MCF 10A (cell line): ENCODE measurements at regions not wholly inside any gene's neighbourhood (a gene's known extent, or its start where the extent isn't known, plus 50 kb on each side); places are given as distances from the start of the nearest gene placed in this dataset.
"Not testable (repeated sequence)": the region's sequence is repeated elsewhere in the genome, so short reads cannot be mapped to it uniquely, and the experiment has no call there.

ENCODE experiments used
- BruUV-seq: library from RNA; stranded (reverse); fragments of 400-500 nt; replicated peaks from 2 replicates; lab custom pipeline; 2021; lab: Mats Ljungman, UMichigan
- CTCF ChIA-PET: fragments of 300-600 bp; sonication (Branson Sonifier 250); formaldehyde crosslinking; extraction: SDS; loops from one replicate; lab custom pipeline; 2021; ENCODE audit warnings: antibody characterized with exemption, inconsistent platforms; lab: Yijun Ruan, JAX
- POLR2A ChIA-PET: fragments of 300-600, 350-650 bp; sonication (Branson Sonifier 250); formaldehyde crosslinking; extraction: SDS; loops from one replicate; lab custom pipeline; 2020; ENCODE audit warnings: antibody characterized with exemption, inconsistent platforms; lab: Yijun Ruan, JAX
- DNase-seq: peaks from one replicate; pipeline ENCODE4 v3.0.0-alpha.2; 2018; ENCODE audit not compliant: unreplicated experiment
- H3K27ac Mint-ChIP-seq: one replicate; pipeline ENCODE4 v1.8.0; 2022; ENCODE audit warnings: mild to moderate bottlenecking, low read depth, mixed read lengths; ENCODE audit not compliant: unreplicated experiment
- H3K27me3 Mint-ChIP-seq: one replicate; pipeline ENCODE4 v1.8.0; 2022; ENCODE audit warnings: mixed read lengths; ENCODE audit not compliant: insufficient read depth, unreplicated experiment
- H3K36me3 Mint-ChIP-seq: one replicate; pipeline ENCODE4 v1.8.0; 2022; ENCODE audit warnings: mild to moderate bottlenecking, moderate library complexity, mixed read lengths; ENCODE audit not compliant: insufficient read depth, unreplicated experiment
- H3K4me1 Mint-ChIP-seq: one replicate; pipeline ENCODE4 v1.8.0; 2022; ENCODE audit warnings: mixed read lengths; ENCODE audit not compliant: insufficient read depth, unreplicated experiment
- H3K4me3 Mint-ChIP-seq: one replicate; pipeline ENCODE4 v1.8.0; 2022; ENCODE audit warnings: mild to moderate bottlenecking, moderate library complexity, mixed read lengths; ENCODE audit not compliant: unreplicated experiment
- H3K9me3 Mint-ChIP-seq: one replicate; pipeline ENCODE4 v1.8.0; 2022; ENCODE audit warnings: mixed read lengths; ENCODE audit not compliant: unreplicated experiment
- intact Hi-C: fragments of 100-400 bp; cut with micrococcal nuclease; formaldehyde crosslinking; loops from 2 replicates; pipeline ENCODE4 v1.14.1; 2022
- TF ChIP-seq, protein P1 (sequence below): fragments of 200-600 bp; IDR thresholded peaks from one replicate; pipeline ENCODE4 v1.8.0; 2022; ENCODE audit warnings: antibody characterized with exemption, mild to moderate bottlenecking; ENCODE audit not compliant: unreplicated experiment

DNA sequence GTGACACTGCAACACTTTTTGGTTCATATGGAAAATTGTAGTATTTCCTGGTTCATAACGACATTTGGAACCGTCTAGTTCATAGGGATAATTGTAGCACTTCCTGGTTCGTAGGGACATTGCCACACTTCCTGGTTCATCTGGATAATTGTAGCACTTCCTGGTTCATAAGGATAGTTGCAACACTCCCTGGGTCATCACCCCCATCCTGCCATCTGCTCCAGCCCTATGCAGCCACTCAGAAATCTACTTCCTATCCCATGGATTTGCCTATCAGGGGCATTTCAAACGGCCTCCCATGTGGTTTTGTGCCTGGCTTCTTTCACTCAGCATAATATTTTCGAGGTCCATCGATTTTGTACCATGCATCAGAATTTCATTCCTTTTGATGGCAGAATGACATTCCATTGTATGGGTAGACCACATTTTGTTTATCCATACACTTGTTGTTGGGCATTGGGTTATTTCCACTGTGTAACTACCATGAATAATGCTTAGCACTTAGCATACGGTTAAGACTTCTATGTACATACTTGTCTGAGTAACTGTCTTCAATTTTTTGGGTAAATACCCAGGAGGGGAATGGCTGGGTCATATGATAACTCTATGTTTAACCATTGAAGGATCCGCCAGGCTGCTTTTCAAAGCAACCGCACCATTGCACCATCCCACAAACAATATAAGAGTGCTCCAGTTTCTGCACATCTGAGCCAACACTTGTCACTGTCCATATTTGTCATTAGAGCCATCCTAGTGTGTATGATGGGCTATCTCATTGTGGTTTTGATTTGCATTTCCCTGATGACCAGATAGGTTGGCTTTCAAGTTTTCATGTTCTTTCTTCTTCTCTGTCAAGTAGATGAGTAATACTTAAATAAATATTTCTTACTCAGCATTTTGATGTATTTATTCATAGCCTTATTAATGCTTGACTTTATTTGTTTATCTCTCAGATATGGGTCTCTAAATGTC lies 58.3 kb upstream of the CD99 start:
- Mint-ChIP-seq H3K4me3 (no peak overlapping the region), H3K27me3 (no peaks in the 10 kb centered on the region), H3K27ac (peak overlapping the region; percentile 95), H3K4me1 (no peaks in the 10 kb centered on the region), H3K9me3 (peaks cover 21% of the 10 kb centered on the region), H3K36me3 (peaks cover 12% of the 10 kb centered on the region)
- no TSS peak for BruUV-seq
- intact Hi-C loops, result no loop called here
- ChIA-PET POLR2A (no interaction called here), CTCF (no interaction called here)
- DNase-seq, result no peak
- TF ChIP-seq, protein P1, sequence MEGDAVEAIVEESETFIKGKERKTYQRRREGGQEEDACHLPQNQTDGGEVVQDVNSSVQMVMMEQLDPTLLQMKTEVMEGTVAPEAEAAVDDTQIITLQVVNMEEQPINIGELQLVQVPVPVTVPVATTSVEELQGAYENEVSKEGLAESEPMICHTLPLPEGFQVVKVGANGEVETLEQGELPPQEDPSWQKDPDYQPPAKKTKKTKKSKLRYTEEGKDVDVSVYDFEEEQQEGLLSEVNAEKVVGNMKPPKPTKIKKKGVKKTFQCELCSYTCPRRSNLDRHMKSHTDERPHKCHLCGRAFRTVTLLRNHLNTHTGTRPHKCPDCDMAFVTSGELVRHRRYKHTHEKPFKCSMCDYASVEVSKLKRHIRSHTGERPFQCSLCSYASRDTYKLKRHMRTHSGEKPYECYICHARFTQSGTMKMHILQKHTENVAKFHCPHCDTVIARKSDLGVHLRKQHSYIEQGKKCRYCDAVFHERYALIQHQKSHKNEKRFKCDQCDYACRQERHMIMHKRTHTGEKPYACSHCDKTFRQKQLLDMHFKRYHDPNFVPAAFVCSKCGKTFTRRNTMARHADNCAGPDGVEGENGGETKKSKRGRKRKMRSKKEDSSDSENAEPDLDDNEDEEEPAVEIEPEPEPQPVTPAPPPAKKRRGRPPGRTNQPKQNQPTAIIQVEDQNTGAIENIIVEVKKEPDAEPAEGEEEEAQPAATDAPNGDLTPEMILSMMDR, result no peak

DNA sequence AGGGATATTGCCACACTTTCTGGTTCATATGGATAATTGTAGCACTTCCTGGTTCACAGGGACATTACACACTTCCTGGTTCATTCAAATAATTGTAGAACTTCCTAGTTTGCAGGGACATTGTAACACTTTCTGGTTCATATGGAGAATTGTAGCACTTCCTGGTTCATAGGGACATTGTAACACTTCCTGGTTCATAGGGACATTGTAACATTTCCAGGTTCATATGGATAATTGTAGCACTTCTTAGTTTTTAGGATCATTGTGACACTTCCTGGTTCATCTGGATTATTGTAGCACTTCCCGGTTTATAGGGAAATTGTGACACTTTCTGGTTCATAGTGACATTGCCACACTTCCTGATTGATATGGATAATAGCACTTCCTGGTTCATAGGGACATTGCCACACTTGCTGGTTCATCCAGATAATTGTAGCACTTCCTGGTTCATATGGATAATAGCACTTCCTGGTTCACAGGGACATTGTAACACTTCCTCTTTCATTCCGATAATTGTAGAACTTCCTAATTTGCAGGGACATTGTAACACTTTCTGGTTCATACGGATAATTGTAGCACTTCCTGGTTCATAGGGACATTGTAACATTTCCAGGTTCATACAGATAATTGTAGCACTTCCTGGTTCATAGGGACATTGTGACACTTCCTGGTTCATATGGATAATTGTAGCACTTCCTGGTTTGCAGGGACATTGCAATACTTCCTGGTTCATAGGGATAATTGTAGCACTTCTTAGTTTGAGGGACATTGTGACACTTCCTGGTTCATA lies 59.2 kb upstream of the CD99 start:
- Mint-ChIP-seq H3K9me3 (peaks cover 21% of the 10 kb centered on the region), H3K27me3 (no peaks in the 10 kb centered on the region), H3K4me3 (no peak overlapping the region), H3K36me3 (peaks cover 20% of the 10 kb centered on the region), H3K4me1 (no peaks in the 10 kb centered on the region), H3K27ac (peak overlapping the region; percentile 95)
- no TSS peak for BruUV-seq
- ChIA-PET POLR2A (no interaction called here), CTCF (no interaction called here)
- intact Hi-C loops, result no loop called here
- DNase-seq, result no peak
- TF ChIP-seq, protein P1, result no peak

DNA sequence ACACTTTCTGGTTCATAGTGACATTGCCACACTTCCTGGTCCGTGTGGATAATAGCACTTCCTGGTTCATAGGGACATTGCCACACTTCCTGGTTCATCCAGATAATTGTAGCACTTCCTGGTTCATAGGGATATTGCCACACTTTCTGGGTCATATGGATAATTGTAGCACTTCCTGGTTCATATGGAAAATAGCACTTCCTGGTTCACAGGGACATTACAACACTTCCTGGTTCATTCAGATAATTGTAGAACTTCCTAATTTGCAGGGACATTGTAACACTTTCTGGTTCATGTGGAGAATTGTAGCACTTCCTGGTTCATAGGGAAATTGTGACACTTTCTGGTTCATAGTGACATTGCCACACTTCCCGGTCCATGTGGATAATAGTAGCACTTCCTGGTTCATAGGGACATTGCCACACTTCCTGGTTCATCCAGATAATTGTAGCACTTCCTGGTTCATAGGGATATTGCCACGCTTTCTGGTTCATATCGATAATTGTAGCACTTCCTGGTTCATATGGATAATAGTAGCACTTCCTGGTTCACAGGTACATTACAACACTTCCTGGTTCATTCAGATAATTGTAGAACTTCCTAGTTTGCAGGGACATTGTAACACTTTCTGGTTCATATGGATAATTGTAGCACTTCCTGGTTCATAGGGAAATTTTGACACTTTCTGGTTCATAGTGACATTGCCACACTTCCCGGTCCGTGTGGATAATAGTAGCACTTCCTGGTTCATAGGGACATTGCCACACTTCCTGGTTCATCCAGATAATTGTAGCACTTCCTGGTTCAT lies 60.0 kb upstream of the CD99 start:
- CTCF ChIA-PET, result not testable (repeated sequence)

DNA sequence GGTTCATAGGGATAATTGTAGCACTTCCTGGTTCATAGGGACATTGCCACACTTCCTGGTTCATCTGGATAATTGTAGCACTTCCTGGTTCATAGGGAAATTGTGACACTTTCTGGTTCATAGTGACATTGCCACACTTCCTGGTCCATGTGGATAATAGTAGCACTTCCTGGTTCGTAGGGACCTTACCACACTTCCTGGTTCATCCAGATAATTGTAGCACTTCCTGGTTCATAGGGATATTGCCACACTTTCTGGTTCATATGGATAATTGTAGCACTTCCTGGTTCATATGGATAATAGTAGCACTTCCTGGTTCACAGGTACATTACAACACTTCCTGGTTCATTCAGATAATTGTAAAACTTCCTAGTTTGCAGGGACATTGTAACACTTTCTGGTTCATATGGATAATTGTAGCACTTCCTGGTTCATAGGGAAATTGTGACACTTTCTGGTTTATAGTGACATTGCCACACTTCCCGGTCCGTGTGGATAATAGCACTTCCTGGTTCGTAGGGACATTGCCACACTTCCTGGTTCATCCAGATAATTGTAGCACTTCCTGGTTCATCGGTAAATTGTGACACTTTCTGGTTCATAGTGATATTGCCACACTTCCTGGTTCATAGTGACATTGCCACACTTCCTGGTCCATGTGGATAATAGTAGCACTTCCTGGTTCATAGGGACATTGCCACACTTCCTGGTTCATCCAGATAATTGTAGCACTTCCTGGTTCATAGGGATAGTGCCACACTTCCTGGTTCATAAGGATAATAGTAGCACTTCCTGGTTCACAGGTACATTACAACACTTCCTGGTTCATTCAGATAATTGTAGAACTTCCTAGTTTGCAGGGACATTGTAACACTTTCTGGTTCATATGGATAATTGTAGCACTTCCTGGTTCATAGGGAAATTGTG lies 60.8 kb upstream of the CD99 start:
- POLR2A ChIA-PET, H3K4me1 Mint-ChIP-seq, H3K27me3 Mint-ChIP-seq, BruUV-seq, intact Hi-C loops, CTCF ChIA-PET: not testable (repeated sequence)
- H3K9me3 Mint-ChIP-seq, result peaks cover 21% of the 10 kb centered on the region
- peak overlapping the region; percentile 59 for H3K4me3 Mint-ChIP-seq
- H3K27ac Mint-ChIP-seq, result peak overlapping the region; percentile 95
- peaks cover 24% of the 10 kb centered on the region for H3K36me3 Mint-ChIP-seq
- peak; percentile 84 for DNase-seq

More for the DNA sequence above, 60.0 kb upstream of the CD99 start:
- peak overlapping the region; percentile 59 for H3K4me3 Mint-ChIP-seq
- H3K36me3 Mint-ChIP-seq, result peaks cover 23% of the 10 kb centered on the region
- POLR2A ChIA-PET, H3K27me3 Mint-ChIP-seq, H3K4me1 Mint-ChIP-seq, intact Hi-C loops: not testable (repeated sequence)
- DNase-seq, result peak; percentile 68
- BruUV-seq, result TSS peak; percentile 30
- H3K27ac Mint-ChIP-seq, result peak overlapping the region; percentile 95
- H3K9me3 Mint-ChIP-seq, result peaks cover 21% of the 10 kb centered on the region
